HT-29 (cell line): ENCODE measurements at regions not wholly inside any gene's neighbourhood (a gene's known extent, or its start where the extent isn't known, plus 50 kb on each side); places are given as distances from the start of the nearest gene placed in this dataset.
"Not testable (repeated sequence)": the region's sequence is repeated elsewhere in the genome, so short reads cannot be mapped to it uniquely, and the experiment has no call there.

ENCODE experiments used
- DNase-seq: peaks from one replicate; pipeline ENCODE4 v3.0.0-alpha.2; 2015; ENCODE audit warnings: low spot score

- DNase-seq: peak; percentile 8
Measured at GRCh38 chr5:27854243-27854852, 816.0 kb upstream of the CDH9 start.

- no peak for DNase-seq
Measured at GRCh38 chr5:27845248-27845647, 806.9 kb upstream of the CDH9 start.

- not testable (repeated sequence) for DNase-seq
Measured at GRCh38 chr5:27836704-27837103, 798.3 kb upstream of the CDH9 start.

GRCh38 chr5:27832886-27833285 is 794.5 kb upstream of the CDH9 start:
- no peak for DNase-seq

GRCh38 chr5:27830546-27830945 is 792.2 kb upstream of the CDH9 start:
- DNase-seq: no peak

GRCh38 chr5:27821681-27822080 is 783.3 kb upstream of the CDH9 start:
- DNase-seq: no peak

GRCh38 chr5:27818888-27819287 is 780.5 kb upstream of the CDH9 start:
- no peak for DNase-seq

GRCh38 chr5:27814983-27815382 is 776.6 kb upstream of the CDH9 start:
- no peak for DNase-seq

GRCh38 chr5:27814286-27814685 is 775.9 kb upstream of the CDH9 start:
- no peak for DNase-seq

- DNase-seq: no peak
Measured at GRCh38 chr5:27810458-27810857, 772.1 kb upstream of the CDH9 start.

- DNase-seq: no peak
Measured at GRCh38 chr5:27797220-27797619, 758.8 kb upstream of the CDH9 start.

GRCh38 chr5:27788184-27788583 is 749.8 kb upstream of the CDH9 start:
- DNase-seq: no peak

- no peak for DNase-seq
Measured at GRCh38 chr5:27784317-27784716, 745.9 kb upstream of the CDH9 start.

GRCh38 chr5:27778121-27778520 is 739.7 kb upstream of the CDH9 start:
- DNase-seq: no peak

- no peak for DNase-seq
Measured at GRCh38 chr5:27773636-27774035, 735.2 kb upstream of the CDH9 start.

GRCh38 chr5:27773166-27773565 is 734.8 kb upstream of the CDH9 start:
- no peak for DNase-seq

GRCh38 chr5:27769748-27770402 is 731.5 kb upstream of the CDH9 start:
- no peak for DNase-seq

GRCh38 chr5:27748847-27749246 is 710.5 kb upstream of the CDH9 start:
- DNase-seq: no peak

GRCh38 chr5:27743383-27743979 is 705.1 kb upstream of the CDH9 start:
- DNase-seq: not testable (repeated sequence)

- no peak for DNase-seq
Measured at GRCh38 chr5:27742805-27743204, 704.4 kb upstream of the CDH9 start.

GRCh38 chr5:27734838-27735237 is 696.5 kb upstream of the CDH9 start:
- DNase-seq: no peak

- no peak for DNase-seq
Measured at GRCh38 chr5:27733237-27733636, 694.9 kb upstream of the CDH9 start.

- no peak for DNase-seq
Measured at GRCh38 chr5:27727254-27727653, 688.9 kb upstream of the CDH9 start.
